GM12864 (cell line): ENCODE measurements at regions not wholly inside any gene's neighbourhood (a gene's known extent, or its start where the extent isn't known, plus 50 kb on each side); places are given as distances from the start of the nearest gene placed in this dataset.

Experiments
- DNase-seq: peaks from one replicate; pipeline ENCODE4 v3.0.0-alpha.2; 2011; ENCODE audit warnings: low read depth
- H3K4me3 ChIP-seq: 2 replicates; pipeline ENCODE4 v1.5.1; 2011; ENCODE audit warnings: mild to moderate bottlenecking, low read depth, low read length, control low read depth
- TF ChIP-seq, protein P1 (sequence below): IDR thresholded peaks from 2 replicates; pipeline ENCODE4 v1.5.1; 2011; ENCODE audit warnings: low read depth, mild to moderate bottlenecking, moderate library complexity, low read length, control low read depth, inconsistent platforms; ENCODE audit errors: missing control alignments

DNA sequence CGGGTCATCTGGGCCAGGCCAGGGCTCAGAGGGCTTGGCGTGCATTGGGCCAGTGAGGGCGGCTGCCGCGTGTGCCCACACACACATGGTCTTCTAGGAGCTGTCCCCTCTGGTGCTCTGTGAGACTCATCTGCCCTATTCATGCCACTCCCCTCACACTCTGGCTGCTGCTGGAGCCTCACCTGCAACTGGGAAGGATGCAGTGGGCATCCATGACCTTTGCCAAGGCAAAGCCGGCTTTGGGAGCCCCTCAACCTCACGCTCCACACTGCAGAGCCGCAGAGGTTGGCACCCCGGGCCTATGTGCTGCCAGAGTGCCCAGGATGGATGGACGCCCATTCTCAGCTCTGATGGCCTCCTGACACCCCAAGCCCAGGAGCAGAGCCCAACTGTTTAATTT is 330.2 kb upstream of the SALL3 start:
- DNase-seq: no peak
- TF ChIP-seq, protein P1, sequence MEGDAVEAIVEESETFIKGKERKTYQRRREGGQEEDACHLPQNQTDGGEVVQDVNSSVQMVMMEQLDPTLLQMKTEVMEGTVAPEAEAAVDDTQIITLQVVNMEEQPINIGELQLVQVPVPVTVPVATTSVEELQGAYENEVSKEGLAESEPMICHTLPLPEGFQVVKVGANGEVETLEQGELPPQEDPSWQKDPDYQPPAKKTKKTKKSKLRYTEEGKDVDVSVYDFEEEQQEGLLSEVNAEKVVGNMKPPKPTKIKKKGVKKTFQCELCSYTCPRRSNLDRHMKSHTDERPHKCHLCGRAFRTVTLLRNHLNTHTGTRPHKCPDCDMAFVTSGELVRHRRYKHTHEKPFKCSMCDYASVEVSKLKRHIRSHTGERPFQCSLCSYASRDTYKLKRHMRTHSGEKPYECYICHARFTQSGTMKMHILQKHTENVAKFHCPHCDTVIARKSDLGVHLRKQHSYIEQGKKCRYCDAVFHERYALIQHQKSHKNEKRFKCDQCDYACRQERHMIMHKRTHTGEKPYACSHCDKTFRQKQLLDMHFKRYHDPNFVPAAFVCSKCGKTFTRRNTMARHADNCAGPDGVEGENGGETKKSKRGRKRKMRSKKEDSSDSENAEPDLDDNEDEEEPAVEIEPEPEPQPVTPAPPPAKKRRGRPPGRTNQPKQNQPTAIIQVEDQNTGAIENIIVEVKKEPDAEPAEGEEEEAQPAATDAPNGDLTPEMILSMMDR: no peak
- no peak overlapping the region for H3K4me3 ChIP-seq

DNA sequence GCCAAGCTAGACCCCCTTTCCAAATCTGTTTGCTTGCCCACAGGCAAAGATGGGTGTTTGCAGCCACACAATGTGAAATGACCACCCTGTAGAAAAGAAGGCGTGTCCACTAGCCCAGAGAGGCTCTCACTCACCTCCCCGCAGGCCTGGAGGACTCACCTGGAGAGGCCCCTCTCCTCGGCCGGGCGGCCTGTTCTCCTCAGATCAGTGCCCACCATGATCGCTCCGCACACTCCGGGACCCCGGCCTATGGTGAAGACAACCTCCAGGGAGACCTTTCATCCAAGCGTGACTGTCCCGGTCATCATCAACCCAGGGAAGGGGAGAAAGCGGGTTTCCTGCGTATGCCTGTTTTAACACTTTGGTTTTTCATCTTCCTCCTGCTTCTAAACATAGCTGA is 328.7 kb upstream of the SALL3 start:
- no peak overlapping the region for H3K4me3 ChIP-seq
- TF ChIP-seq, protein P1: no peak
- no peak for DNase-seq

DNA sequence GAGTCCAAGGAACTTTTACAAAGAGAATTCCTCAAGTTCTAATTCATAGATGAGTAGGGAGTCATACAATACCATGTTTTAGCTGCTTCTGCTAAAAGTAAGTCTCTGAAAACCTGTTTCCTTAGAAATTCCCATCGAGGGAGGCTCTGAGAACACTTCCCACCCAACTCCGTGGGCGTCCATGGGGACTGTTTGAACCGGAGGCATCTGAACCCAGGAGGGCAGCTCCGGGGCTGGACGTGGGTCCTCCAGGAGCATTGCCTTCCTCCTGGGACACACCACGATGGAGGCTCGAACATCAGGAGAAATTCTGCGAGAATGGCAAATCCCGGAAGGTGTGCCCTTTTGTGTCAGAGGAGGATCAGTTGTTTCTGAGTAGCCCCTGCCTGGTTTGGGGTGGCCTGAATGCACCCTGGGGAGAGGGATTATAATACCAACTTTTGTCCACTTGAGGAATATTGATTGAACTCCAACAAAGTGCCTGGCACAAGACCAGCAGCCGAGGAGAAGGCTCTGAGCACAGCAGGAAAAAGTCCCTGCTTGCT is 327.5 kb upstream of the SALL3 start:
- TF ChIP-seq, protein P1: no peak
- DNase-seq: no peak
- H3K4me3 ChIP-seq: no peak overlapping the region

DNA sequence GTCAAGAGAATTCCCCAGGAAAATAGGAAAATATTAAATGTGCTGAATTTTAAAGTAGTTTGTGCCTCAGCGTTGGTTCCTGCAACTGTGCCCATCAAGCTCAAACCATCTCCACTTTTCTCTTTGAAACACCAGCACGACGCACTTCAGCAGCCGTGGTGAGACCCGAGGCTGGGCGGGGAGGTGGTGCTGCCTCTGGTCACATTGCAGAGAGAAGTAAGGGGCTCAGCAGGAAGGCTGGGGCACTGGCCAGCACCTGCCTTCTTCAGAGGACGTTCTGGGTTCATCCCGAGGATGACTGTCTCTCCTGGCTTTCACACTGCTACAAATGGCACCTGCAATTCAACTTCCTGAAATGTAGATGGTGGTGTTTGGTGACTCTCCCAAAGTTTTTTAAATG is 323.7 kb upstream of the SALL3 start:
- H3K4me3 ChIP-seq: no peak overlapping the region
- TF ChIP-seq, protein P1: no peak
- no peak for DNase-seq

DNA sequence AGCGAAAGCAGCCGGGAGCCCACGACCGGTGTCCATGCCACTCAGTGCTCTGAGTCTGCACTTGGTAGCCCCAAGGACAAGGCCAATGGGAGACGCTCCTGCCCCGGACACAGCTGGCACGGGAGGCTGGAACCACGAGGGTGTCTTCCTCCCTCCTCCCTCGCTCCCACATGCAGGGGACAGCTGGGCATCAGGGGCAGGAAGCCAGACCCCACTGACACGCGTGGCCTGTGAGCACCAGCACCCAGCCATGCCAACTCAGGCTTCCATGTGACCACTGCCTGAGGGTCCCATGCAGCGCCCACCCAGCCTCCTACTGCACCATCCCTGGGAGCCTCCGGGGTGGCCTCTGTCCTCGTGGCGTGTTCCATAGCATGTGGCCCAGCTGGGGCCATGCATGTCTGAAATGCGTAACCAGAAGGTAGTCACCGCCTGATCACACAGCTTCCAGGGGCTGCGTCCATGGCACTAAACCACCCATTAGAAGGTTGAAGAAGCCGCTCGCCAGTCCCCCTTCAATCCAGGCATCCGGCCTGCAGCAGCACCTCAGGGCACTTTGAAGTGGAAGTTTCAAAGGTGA is 323.2 kb upstream of the SALL3 start:
- no peak for DNase-seq
- no peak overlapping the region for H3K4me3 ChIP-seq
- TF ChIP-seq, protein P1: no peak

DNA sequence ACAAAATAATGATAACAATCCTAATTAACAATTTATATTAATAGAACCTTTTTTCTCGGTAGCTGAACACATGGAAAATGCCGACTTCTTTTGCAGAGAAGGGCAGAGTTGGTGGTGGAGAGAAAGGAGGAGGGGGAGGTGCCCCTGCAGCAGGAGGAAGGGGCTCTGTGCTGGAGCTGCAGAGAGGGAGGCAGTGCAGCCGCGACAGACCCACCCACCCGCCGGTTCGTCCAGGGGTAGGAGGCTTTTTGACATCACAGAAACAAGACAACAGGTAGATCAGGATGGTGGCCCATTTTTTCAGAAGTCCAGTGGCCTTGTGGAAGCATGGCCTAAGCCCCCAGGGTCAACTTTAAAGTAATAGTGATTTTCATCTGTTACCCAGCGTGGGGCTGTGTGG is 321.1 kb upstream of the SALL3 start:
- H3K4me3 ChIP-seq: no peak overlapping the region
- TF ChIP-seq, protein P1: no peak
- DNase-seq: no peak

DNA sequence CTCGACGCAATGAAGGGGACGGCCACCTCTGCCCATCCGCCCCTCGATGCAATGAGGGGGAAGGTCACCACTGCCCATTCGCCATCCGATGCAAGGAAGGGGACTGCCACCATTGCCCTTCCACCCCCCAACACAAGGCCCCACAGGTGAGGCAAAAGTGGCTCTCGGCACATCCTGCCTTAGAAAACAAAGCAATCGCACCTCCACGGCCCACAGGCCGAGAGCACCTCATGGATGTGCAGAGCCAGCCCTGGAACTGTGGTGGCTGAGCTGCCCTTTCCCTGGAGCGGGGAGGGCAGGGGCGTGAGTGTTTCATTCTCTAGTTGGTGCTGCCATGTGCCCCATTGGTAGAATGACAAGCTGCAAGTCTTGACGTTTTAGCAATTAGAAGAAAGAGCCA is 320.6 kb upstream of the SALL3 start:
- no peak overlapping the region for H3K4me3 ChIP-seq
- DNase-seq: no peak
- TF ChIP-seq, protein P1: no peak
